ENCODE measurements at regions not wholly inside any gene's neighbourhood (a gene's known extent, or its start where the extent isn't known, plus 50 kb on each side); places are given as distances from the start of the nearest gene placed in this dataset.
"Not testable (repeated sequence)": the region's sequence is repeated elsewhere in the genome, so short reads cannot be mapped to it uniquely, and the experiment has no call there.

- Mint-ChIP-seq H3K27ac (no peak overlapping the region), H3K4me1 (ENCODE audit: low read depth) (no peaks in the 10 kb centered on the region), H3K36me3 (ENCODE audit: low read depth) (no peaks in the 10 kb centered on the region), H3K9me3 (peaks cover 4% of the 10 kb centered on the region), H3K27me3 (ENCODE audit: insufficient read depth) (no peaks in the 10 kb centered on the region), H3K4me3 (no peak overlapping the region)
- intact Hi-C loops (cut with micrococcal nuclease), result no loop called here
- DNase-seq (ENCODE audit: low spot score), result no peak
Observed at GRCh38 chr3:713006-713621, 379.7 kb upstream of the CNTN6 start.

DNA sequence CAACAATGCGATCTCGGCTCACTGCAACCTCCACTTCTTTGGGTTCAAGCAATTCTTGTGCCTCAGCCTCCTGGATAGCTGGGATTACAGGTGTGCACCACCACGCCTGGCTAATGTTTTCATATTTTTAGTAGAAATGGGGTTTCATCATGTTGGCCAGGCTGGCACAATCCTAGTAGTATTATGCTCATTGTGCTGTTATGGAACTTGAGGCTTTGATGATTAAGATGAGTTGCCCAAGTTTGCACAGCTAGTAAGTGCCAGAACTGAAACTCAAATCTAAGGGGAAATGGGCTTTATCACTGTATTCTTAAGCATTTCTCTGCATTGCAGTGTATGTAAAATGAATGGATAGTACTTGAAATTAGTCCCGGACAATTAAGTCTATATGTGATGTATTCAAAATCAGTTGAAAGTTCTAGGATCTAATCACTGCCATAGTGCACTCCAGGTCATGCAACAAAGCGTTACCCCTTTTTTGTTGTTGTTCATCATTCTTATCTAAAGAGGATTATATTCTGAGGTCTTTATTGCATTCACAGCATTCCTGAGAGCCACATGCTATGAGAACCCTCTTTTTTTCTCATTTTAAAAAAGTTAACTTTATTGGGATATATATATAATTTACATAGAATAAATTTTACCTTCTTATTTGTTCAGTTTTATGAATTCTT, 378.7 kb upstream of the CNTN6 start:
- Mint-ChIP-seq H3K4me1 (ENCODE audit: low read depth) (no peaks in the 10 kb centered on the region), H3K27ac (no peak overlapping the region), H3K4me3 (no peak overlapping the region), H3K27me3 (ENCODE audit: insufficient read depth) (no peaks in the 10 kb centered on the region), H3K9me3 (peaks cover 4% of the 10 kb centered on the region), H3K36me3 (ENCODE audit: low read depth) (no peaks in the 10 kb centered on the region)
- DNase-seq (ENCODE audit: low spot score), result no peak
- intact Hi-C loops (cut with micrococcal nuclease), result no loop called here

DNA sequence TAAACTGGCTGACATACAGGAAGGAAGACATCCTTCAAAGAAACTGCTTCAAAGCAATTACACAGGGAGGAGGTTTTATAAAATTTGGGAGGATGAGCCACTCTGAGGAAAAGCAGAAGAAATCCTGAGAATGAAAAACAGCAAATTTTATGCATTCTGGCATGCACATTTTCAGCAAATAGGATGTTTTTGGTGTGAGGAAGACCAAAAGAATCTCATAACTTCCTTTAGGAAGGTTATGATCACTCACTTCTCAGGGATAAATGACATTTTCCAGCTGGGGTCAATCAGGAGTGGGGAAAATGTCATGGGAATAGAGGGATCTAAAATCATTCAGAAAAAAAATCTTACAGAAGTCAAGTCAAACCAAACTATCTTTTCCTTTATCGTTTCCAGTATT, 371.7 kb upstream of the CNTN6 start:
- H3K27ac Mint-ChIP-seq, result no peak overlapping the region
- intact Hi-C loops (cut with micrococcal nuclease), result no loop called here
- no peaks in the 10 kb centered on the region for H3K36me3 Mint-ChIP-seq (ENCODE audit: low read depth)
- no peaks in the 10 kb centered on the region for H3K27me3 Mint-ChIP-seq (ENCODE audit: insufficient read depth)
- H3K9me3 Mint-ChIP-seq, result peaks cover 4% of the 10 kb centered on the region
- DNase-seq (ENCODE audit: low spot score), result no peak
- H3K4me1 Mint-ChIP-seq (ENCODE audit: low read depth), result no peaks in the 10 kb centered on the region
- H3K4me3 Mint-ChIP-seq, result no peak overlapping the region

GRCh38 chr3:732326-732928, 360.4 kb upstream of the CNTN6 start:
- Mint-ChIP-seq H3K27me3 (ENCODE audit: insufficient read depth) (peaks cover 1% of the 10 kb centered on the region), H3K4me3 (no peak overlapping the region), H3K4me1 (ENCODE audit: low read depth) (no peaks in the 10 kb centered on the region), H3K27ac (no peak overlapping the region), H3K36me3 (ENCODE audit: low read depth) (no peaks in the 10 kb centered on the region), H3K9me3 (peaks cover 3% of the 10 kb centered on the region)
- DNase-seq (ENCODE audit: low spot score), result no peak
- intact Hi-C loops (cut with micrococcal nuclease), result no loop called here

DNA sequence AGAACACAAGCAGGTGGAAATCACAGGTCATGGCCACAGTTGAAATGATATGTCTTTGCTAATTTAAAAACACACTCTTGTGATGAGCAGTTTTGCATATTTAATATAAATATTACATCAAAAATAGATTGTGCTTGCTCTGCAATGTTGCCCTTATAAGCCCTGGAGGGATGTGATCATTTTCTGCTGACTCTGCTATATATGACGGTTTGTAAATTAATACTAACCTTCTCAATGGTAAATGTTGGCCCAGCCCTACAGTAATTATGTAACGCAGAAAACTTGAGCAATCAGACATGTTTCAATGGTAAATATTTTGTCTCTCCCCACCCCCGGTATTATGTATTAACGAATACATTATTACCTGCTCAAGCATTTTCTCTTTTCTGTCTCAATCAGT, 359.5 kb upstream of the CNTN6 start:
- no peaks in the 10 kb centered on the region for H3K4me1 Mint-ChIP-seq (ENCODE audit: low read depth)
- peaks cover 1% of the 10 kb centered on the region for H3K27me3 Mint-ChIP-seq (ENCODE audit: insufficient read depth)
- intact Hi-C loops (cut with micrococcal nuclease), result no loop called here
- H3K9me3 Mint-ChIP-seq, result peaks cover 3% of the 10 kb centered on the region
- no peaks in the 10 kb centered on the region for H3K36me3 Mint-ChIP-seq (ENCODE audit: low read depth)
- H3K4me3 Mint-ChIP-seq, result no peak overlapping the region
- H3K27ac Mint-ChIP-seq, result no peak overlapping the region
- DNase-seq (ENCODE audit: low spot score), result no peak

DNA sequence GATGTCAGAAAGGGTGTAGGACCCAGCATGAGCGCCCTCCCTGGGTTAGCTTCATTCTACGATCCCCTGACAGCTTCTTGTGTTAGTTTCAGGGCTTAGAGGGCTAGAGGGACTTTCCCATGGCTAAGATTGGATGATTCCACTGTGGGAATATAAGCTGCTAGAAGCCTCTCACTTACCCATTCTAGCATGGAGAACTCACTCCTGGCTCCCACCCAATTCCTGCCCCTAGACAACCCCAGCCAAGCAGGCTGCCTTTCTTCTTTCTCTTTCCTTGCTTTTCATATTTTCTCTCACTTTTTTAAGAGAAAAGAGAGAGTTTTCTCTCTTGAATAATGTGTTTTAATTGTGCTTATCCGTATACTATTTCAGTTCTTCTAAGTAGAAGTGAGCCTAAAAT, 335.1 kb upstream of the CNTN6 start:
- H3K27me3 Mint-ChIP-seq (ENCODE audit: insufficient read depth), result no peaks in the 10 kb centered on the region
- no peak for DNase-seq (ENCODE audit: low spot score)
- intact Hi-C loops (cut with micrococcal nuclease), result no loop called here
- H3K4me3 Mint-ChIP-seq, result no peak overlapping the region
- no peaks in the 10 kb centered on the region for H3K36me3 Mint-ChIP-seq (ENCODE audit: low read depth)
- no peaks in the 10 kb centered on the region for H3K4me1 Mint-ChIP-seq (ENCODE audit: low read depth)
- H3K27ac Mint-ChIP-seq, result no peak overlapping the region
- peaks cover 17% of the 10 kb centered on the region for H3K9me3 Mint-ChIP-seq

DNA sequence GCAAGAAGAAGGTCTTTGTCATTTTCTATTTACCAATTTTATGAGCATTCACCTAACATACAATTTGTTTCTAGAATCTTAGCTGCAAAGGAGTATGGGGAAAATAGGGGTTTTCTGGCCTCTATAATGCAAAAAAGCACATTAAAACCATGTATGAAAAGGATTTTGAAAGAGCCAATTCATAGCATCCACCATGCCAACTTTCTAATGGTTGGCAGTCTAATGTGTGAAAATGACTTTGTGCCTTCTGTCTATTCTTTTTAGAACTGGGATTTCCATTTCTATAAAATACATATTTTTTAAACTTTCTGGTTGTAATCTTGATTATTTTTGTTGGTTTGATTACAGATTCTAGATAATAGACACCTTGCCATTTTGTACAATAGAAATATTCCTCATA, 333.7 kb upstream of the CNTN6 start:
- intact Hi-C loops (cut with micrococcal nuclease), result no loop called here
- peaks cover 17% of the 10 kb centered on the region for H3K9me3 Mint-ChIP-seq
- H3K27me3 Mint-ChIP-seq (ENCODE audit: insufficient read depth), result no peaks in the 10 kb centered on the region
- DNase-seq (ENCODE audit: low spot score), result no peak
- H3K4me1 Mint-ChIP-seq (ENCODE audit: low read depth), result no peaks in the 10 kb centered on the region
- no peaks in the 10 kb centered on the region for H3K36me3 Mint-ChIP-seq (ENCODE audit: low read depth)
- no peak overlapping the region for H3K4me3 Mint-ChIP-seq
- no peak overlapping the region for H3K27ac Mint-ChIP-seq

GRCh38 chr3:773433-773832, 319.4 kb upstream of the CNTN6 start:
- H3K36me3 Mint-ChIP-seq (ENCODE audit: low read depth); H3K4me3 Mint-ChIP-seq; DNase-seq (ENCODE audit: low spot score); H3K9me3 Mint-ChIP-seq; H3K27ac Mint-ChIP-seq; H3K4me1 Mint-ChIP-seq (ENCODE audit: low read depth); intact Hi-C loops (cut with micrococcal nuclease); H3K27me3 Mint-ChIP-seq (ENCODE audit: insufficient read depth): not testable (repeated sequence)

GRCh38 chr3:775178-775880, 317.5 kb upstream of the CNTN6 start:
- intact Hi-C loops (cut with micrococcal nuclease), result no loop called here
- no peaks in the 10 kb centered on the region for H3K27me3 Mint-ChIP-seq (ENCODE audit: insufficient read depth)
- peaks cover 8% of the 10 kb centered on the region for H3K9me3 Mint-ChIP-seq
- H3K36me3 Mint-ChIP-seq (ENCODE audit: low read depth), result no peaks in the 10 kb centered on the region
- no peak overlapping the region for H3K4me3 Mint-ChIP-seq
- no peak for DNase-seq (ENCODE audit: low spot score)
- H3K4me1 Mint-ChIP-seq (ENCODE audit: low read depth), result no peaks in the 10 kb centered on the region
- H3K27ac Mint-ChIP-seq, result no peak overlapping the region

DNA sequence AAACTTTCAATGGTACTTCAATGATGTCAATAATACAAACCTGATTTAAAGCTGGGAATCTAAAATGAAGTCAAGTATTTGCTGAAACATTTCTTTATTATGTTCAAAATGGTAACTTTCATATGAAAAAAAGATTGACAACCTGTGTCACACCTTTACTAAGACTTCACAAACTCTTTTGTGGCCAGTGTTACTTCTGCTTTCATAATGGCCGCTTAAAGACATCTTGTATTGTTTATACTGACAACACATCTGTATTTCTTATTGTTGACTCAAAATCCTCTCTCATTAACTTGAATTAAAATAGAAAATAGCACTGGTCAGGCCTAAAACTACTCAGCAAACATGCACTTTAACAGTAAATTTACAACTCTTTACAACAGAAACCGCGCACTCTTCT, 312.3 kb upstream of the CNTN6 start:
- Mint-ChIP-seq H3K9me3 (peaks cover 12% of the 10 kb centered on the region), H3K27ac (no peak overlapping the region), H3K27me3 (ENCODE audit: insufficient read depth) (no peaks in the 10 kb centered on the region), H3K4me3 (no peak overlapping the region), H3K4me1 (ENCODE audit: low read depth) (no peaks in the 10 kb centered on the region), H3K36me3 (ENCODE audit: low read depth) (no peaks in the 10 kb centered on the region)
- DNase-seq (ENCODE audit: low spot score), result no peak
- intact Hi-C loops (cut with micrococcal nuclease), result no loop called here

GRCh38 chr3:791442-791841, 301.4 kb upstream of the CNTN6 start:
- no peaks in the 10 kb centered on the region for H3K4me1 Mint-ChIP-seq (ENCODE audit: low read depth)

DNA sequence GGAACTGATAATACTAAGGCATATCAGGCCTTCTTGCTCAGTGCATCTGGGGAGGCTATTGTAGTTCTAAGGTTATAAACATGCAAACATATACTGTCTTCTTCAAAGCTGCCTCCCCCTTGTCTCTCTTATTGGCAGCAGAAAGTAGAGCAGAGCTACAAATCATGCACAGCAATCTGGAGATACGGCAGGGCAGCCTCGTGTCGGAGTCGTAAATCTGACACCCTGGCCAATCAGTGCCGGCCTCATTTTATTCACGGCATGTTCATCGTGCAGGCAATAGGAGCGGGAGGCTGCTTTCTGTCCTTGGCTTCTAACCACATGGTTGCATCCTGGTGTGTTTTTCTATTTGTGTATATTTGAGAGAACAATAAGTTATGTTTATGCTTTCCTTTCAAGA, 300.2 kb upstream of the CNTN6 start:
- Mint-ChIP-seq H3K4me1 (ENCODE audit: low read depth) (no peaks in the 10 kb centered on the region), H3K27ac (no peak overlapping the region), H3K27me3 (ENCODE audit: insufficient read depth) (no peaks in the 10 kb centered on the region), H3K4me3 (no peak overlapping the region), H3K9me3 (no peaks in the 10 kb centered on the region), H3K36me3 (ENCODE audit: low read depth) (no peaks in the 10 kb centered on the region)
- no peak for DNase-seq (ENCODE audit: low spot score)
- intact Hi-C loops (cut with micrococcal nuclease), result no loop called here

More at GRCh38 chr3:791442-791841, 301.4 kb upstream of the CNTN6 start:
- no peaks in the 10 kb centered on the region for H3K9me3 Mint-ChIP-seq
- H3K27me3 Mint-ChIP-seq (ENCODE audit: insufficient read depth), result no peaks in the 10 kb centered on the region
- no peak overlapping the region for H3K4me3 Mint-ChIP-seq
- H3K27ac Mint-ChIP-seq, result no peak overlapping the region
- DNase-seq (ENCODE audit: low spot score), result no peak
- intact Hi-C loops (cut with micrococcal nuclease), result no loop called here
- H3K36me3 Mint-ChIP-seq (ENCODE audit: low read depth), result no peaks in the 10 kb centered on the region

DNA sequence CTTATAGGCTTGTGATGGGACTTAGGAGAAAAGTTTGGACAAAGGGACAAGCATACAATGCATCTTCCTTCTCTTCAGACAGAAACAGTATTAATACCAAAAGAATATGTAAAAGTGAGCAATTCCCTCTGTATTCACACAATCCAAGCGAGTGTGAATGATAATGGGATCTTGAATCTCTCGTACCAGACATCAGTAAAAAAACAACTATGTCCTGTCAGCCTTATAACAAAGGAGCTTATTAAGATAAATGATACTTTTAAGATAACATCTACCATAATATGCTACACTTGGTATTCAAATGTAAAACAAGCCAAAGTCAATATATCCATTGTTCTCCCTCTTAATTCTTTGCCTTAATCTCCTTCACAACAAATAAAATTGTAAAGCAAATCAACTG, 288.6 kb upstream of the CNTN6 start:
- no peaks in the 10 kb centered on the region for H3K4me1 Mint-ChIP-seq (ENCODE audit: low read depth)
- intact Hi-C loops (cut with micrococcal nuclease), result no loop called here

More for the DNA sequence above, 288.6 kb upstream of the CNTN6 start:
- Mint-ChIP-seq H3K4me3 (no peak overlapping the region), H3K27ac (no peak overlapping the region), H3K27me3 (ENCODE audit: insufficient read depth) (no peaks in the 10 kb centered on the region), H3K36me3 (ENCODE audit: low read depth) (no peaks in the 10 kb centered on the region), H3K9me3 (no peaks in the 10 kb centered on the region)
- DNase-seq (ENCODE audit: low spot score), result no peak

All from activated T-helper 1 cell treated with anti-CD3 and anti-CD28 coated beads, Interleukin-12 subunit alpha, Interleukin-12 subunit beta, Interleukin-2, Interleukin-4 antibody, amounts not matched to agents 30 ng/mL and 10 ng/mL and 1 ng/mL, durations not matched to agents 14 hours and 24 hours and 36 hours (primary cell).